GM12878 (cell line): ENCODE measurements at regions not wholly inside any gene's neighbourhood (a gene's known extent, or its start where the extent isn't known, plus 50 kb on each side); places are given as distances from the start of the nearest gene placed in this dataset.

Source experiments
- BHLHE40 ChIP-seq, 2 experiments: fragments of 450-650 bp in 1 of 2; IDR thresholded peaks; 2 replicates each; pipeline ENCODE4 v1.6.1; 2011 to 2017; ENCODE audit warnings: low read depth in 2 of 2, borderline replicate concordance in 1 of 2, improper control_type of control experiment in 1 of 2, low read length in 1 of 2, mild to moderate bottlenecking in 1 of 2
- GABPA ChIP-seq: IDR thresholded peaks from 2 replicates; pipeline ENCODE4 v1.6.1; 2014; ENCODE audit warnings: antibody characterized with exemption, low read depth, mild to moderate bottlenecking, inconsistent platforms
- NBN ChIP-seq: fragments of 450-650 bp; IDR thresholded peaks from 2 replicates; pipeline ENCODE4 v1.6.1; 2016
- NR2C2 ChIP-seq: IDR thresholded peaks from 2 replicates; pipeline ENCODE4 v1.6.1; 2011; ENCODE audit warnings: borderline replicate concordance, low read depth; ENCODE audit not compliant: control insufficient read depth, insufficient read length
- POLR2A ChIP-seq: IDR thresholded peaks from 2 replicates; pipeline ENCODE4 v1.6.1; 2011; ENCODE audit warnings: low read depth, mild to moderate bottlenecking, low read length
- POLR2AphosphoS5 ChIP-seq: IDR thresholded peaks from 2 replicates; pipeline ENCODE4 v1.6.1; 2011; ENCODE audit warnings: mild to moderate bottlenecking, low read length, inconsistent platforms
- RAD51 ChIP-seq: fragments of 450-650 bp; IDR thresholded peaks from 2 replicates; pipeline ENCODE4 v1.6.1; 2016; ENCODE audit warnings: moderate library complexity, mild to moderate bottlenecking, inconsistent platforms
- TAF1 ChIP-seq: IDR thresholded peaks from 2 replicates; pipeline ENCODE4 v1.6.1; 2011; ENCODE audit warnings: mild to moderate bottlenecking, low read depth, low read length, borderline replicate concordance
- TCF7 ChIP-seq: IDR thresholded peaks from 2 replicates; pipeline ENCODE4 v1.6.1; 2014; ENCODE audit warnings: antibody characterized with exemption, borderline replicate concordance
- TF ChIP-seq, protein P1 (sequence below): fragments of 450-650 bp; IDR thresholded peaks from 2 replicates; pipeline ENCODE4 v1.6.1; 2017; ENCODE audit warnings: mild to moderate bottlenecking, moderate library complexity
- TF ChIP-seq, protein P2 (sequence below), 3 experiments: IDR thresholded peaks in 2 of 3; conservative IDR thresholded peaks in 1 of 3; 2 replicates each; pipeline ENCODE4 v1.5.1; 2011; ENCODE audit warnings: low read depth in 3 of 3, low read length in 3 of 3, mild to moderate bottlenecking in 3 of 3, control low read depth in 2 of 3, moderate library complexity in 2 of 3, inconsistent platforms in 1 of 3, mixed read lengths in 1 of 3; ENCODE audit not compliant: control insufficient read depth in 2 of 3, insufficient read depth in 1 of 3; ENCODE audit errors: extremely low read depth in 1 of 3
- TF ChIP-seq, protein P3 (sequence below): fragments of 450-650 bp; IDR thresholded peaks from 2 replicates; pipeline ENCODE4 v1.6.1; 2017; ENCODE audit warnings: mild to moderate bottlenecking, moderate library complexity

DNA sequence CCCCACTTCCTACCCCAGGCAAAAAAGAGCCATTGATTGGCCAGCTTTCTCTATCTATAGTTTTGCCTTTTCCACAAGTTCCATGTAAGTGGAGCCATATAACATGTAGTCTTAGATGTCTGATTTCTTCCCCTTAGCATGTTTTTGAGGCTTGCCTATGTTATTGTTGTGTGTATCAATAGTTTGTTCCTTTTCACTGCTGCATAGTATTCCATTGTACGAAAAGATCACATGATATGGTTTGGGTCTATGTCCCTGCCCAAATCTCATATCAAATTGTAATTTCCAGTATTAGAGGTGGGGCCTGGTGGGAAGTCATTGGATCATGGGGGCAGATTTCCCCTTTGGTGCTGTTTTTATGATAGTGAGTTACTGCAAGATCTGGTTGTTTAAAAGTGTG lies 93.6 kb upstream of the RFLNA start:
- TF ChIP-seq POLR2AphosphoS5, result no peak
- TF ChIP-seq TAF1, result no peak
- TF ChIP-seq NR2C2, result no peak
- TF ChIP-seq, protein P1, sequence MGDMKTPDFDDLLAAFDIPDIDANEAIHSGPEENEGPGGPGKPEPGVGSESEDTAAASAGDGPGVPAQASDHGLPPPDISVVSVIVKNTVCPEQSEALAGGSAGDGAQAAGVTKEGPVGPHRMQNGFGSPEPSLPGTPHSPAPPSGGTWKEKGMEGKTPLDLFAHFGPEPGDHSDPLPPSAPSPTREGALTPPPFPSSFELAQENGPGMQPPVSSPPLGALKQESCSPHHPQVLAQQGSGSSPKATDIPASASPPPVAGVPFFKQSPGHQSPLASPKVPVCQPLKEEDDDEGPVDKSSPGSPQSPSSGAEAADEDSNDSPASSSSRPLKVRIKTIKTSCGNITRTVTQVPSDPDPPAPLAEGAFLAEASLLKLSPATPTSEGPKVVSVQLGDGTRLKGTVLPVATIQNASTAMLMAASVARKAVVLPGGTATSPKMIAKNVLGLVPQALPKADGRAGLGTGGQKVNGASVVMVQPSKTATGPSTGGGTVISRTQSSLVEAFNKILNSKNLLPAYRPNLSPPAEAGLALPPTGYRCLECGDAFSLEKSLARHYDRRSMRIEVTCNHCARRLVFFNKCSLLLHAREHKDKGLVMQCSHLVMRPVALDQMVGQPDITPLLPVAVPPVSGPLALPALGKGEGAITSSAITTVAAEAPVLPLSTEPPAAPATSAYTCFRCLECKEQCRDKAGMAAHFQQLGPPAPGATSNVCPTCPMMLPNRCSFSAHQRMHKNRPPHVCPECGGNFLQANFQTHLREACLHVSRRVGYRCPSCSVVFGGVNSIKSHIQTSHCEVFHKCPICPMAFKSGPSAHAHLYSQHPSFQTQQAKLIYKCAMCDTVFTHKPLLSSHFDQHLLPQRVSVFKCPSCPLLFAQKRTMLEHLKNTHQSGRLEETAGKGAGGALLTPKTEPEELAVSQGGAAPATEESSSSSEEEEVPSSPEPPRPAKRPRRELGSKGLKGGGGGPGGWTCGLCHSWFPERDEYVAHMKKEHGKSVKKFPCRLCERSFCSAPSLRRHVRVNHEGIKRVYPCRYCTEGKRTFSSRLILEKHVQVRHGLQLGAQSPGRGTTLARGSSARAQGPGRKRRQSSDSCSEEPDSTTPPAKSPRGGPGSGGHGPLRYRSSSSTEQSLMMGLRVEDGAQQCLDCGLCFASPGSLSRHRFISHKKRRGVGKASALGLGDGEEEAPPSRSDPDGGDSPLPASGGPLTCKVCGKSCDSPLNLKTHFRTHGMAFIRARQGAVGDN, result no peak
- no peak for TF ChIP-seq NBN
- TF ChIP-seq RAD51, result no peak
- no peak for TF ChIP-seq TCF7
- TF ChIP-seq, protein P2, sequence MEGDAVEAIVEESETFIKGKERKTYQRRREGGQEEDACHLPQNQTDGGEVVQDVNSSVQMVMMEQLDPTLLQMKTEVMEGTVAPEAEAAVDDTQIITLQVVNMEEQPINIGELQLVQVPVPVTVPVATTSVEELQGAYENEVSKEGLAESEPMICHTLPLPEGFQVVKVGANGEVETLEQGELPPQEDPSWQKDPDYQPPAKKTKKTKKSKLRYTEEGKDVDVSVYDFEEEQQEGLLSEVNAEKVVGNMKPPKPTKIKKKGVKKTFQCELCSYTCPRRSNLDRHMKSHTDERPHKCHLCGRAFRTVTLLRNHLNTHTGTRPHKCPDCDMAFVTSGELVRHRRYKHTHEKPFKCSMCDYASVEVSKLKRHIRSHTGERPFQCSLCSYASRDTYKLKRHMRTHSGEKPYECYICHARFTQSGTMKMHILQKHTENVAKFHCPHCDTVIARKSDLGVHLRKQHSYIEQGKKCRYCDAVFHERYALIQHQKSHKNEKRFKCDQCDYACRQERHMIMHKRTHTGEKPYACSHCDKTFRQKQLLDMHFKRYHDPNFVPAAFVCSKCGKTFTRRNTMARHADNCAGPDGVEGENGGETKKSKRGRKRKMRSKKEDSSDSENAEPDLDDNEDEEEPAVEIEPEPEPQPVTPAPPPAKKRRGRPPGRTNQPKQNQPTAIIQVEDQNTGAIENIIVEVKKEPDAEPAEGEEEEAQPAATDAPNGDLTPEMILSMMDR (IDR thresholded peaks at IDR 0.05 in 2 of 3, conservative IDR thresholded peaks at IDR 0.05 in 1 of 3; ENCODE audit: control insufficient read depth in 2 of 3, extremely low read depth in 1 of 3, insufficient read depth in 1 of 3, low read depth in 3 of 3, low read length in 3 of 3), result no peak
- no peak for TF ChIP-seq GABPA
- TF ChIP-seq, protein P3, sequence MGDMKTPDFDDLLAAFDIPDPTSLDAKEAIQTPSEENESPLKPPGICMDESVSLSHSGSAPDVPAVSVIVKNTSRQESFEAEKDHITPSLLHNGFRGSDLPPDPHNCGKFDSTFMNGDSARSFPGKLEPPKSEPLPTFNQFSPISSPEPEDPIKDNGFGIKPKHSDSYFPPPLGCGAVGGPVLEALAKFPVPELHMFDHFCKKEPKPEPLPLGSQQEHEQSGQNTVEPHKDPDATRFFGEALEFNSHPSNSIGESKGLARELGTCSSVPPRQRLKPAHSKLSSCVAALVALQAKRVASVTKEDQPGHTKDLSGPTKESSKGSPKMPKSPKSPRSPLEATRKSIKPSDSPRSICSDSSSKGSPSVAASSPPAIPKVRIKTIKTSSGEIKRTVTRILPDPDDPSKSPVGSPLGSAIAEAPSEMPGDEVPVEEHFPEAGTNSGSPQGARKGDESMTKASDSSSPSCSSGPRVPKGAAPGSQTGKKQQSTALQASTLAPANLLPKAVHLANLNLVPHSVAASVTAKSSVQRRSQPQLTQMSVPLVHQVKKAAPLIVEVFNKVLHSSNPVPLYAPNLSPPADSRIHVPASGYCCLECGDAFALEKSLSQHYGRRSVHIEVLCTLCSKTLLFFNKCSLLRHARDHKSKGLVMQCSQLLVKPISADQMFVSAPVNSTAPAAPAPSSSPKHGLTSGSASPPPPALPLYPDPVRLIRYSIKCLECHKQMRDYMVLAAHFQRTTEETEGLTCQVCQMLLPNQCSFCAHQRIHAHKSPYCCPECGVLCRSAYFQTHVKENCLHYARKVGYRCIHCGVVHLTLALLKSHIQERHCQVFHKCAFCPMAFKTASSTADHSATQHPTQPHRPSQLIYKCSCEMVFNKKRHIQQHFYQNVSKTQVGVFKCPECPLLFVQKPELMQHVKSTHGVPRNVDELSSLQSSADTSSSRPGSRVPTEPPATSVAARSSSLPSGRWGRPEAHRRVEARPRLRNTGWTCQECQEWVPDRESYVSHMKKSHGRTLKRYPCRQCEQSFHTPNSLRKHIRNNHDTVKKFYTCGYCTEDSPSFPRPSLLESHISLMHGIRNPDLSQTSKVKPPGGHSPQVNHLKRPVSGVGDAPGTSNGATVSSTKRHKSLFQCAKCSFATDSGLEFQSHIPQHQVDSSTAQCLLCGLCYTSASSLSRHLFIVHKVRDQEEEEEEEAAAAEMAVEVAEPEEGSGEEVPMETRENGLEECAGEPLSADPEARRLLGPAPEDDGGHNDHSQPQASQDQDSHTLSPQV, result no peak
- TF ChIP-seq BHLHE40 (IDR thresholded peaks at IDR 0.05; ENCODE audit: borderline replicate concordance in 1 of 2, low read depth in 2 of 2, low read length in 1 of 2), result no peak
- no peak for TF ChIP-seq POLR2A
